ENCODE measurements at regions not wholly inside any gene's neighbourhood (a gene's known extent, or its start where the extent isn't known, plus 50 kb on each side); places are given as distances from the start of the nearest gene placed in this dataset.

- TF ChIP-seq CTCF (IDR thresholded peaks at IDR 0.05; ENCODE audit: insufficient read depth, low read depth, low read length) (no peak), EZH2 (IDR thresholded peaks at IDR 0.05; ENCODE audit: insufficient read depth, low read length) (no peak)
Observed at GRCh38 chr5:2575292-2575691, 176.2 kb downstream of the IRX2 start.

All from astrocyte (in vitro differentiated cells and primary cell).